ENCODE measurements at regions not wholly inside any gene's neighbourhood (a gene's known extent, or its start where the extent isn't known, plus 50 kb on each side); places are given as distances from the start of the nearest gene placed in this dataset.

DNA sequence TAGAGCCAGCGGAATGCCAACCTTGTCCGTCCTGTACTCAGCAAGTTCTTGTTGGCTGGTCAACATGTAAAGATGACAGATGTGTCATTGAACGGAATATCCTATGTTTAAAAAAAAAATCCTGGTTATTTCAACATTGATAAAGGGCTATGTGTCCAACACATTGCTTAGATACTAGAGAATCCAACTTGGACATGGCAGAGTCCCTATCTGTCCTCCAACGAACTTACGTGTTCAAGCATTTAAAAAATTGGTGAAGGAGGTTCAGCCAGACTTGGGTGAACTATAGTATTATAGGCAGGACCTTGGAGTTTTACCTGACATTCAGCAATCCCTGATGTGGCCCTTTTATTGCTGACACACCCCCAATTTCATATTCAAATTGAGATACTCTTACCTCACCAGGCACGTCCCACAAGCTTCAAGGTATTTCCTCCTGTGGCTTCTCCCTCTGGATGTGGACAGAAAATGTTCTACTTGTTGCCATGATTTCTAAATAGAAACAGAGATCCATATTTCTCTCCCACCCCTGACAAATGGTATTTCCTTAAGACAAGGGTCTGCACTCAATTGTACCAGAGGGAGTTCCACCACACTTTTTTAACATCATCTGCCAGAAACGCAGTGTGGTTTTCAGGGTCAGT, 207.7 kb upstream of the TPM1 start:
- no peak for DNase-seq (ENCODE audit: low read depth)
- TF ChIP-seq, protein P1, sequence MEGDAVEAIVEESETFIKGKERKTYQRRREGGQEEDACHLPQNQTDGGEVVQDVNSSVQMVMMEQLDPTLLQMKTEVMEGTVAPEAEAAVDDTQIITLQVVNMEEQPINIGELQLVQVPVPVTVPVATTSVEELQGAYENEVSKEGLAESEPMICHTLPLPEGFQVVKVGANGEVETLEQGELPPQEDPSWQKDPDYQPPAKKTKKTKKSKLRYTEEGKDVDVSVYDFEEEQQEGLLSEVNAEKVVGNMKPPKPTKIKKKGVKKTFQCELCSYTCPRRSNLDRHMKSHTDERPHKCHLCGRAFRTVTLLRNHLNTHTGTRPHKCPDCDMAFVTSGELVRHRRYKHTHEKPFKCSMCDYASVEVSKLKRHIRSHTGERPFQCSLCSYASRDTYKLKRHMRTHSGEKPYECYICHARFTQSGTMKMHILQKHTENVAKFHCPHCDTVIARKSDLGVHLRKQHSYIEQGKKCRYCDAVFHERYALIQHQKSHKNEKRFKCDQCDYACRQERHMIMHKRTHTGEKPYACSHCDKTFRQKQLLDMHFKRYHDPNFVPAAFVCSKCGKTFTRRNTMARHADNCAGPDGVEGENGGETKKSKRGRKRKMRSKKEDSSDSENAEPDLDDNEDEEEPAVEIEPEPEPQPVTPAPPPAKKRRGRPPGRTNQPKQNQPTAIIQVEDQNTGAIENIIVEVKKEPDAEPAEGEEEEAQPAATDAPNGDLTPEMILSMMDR (IDR thresholded peaks at IDR 0.05; ENCODE audit: insufficient read depth, low read depth, low read length, missing control alignments): no peak
- no peak overlapping the region for H3K4me3 ChIP-seq (ENCODE audit: low read depth, low read length)

DNA sequence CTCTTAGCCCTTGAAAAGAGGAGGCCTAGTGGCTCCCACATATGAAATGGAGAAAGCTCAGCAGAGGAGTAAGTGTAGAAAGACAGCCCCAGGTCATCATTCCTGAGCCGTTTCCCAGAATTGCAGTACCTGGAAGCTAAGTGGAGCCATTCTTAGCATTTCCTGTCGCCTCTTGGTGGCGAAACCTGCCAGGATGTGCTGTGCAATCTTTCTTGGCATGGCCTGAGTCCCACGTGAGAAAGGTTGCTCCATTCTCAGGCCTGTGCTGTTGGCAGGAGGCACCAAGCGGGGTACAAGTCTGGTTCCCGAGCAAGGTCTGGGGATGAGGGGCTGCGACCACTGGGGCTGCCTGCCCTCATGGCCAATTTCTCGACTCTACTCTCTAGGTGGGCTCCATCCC, 207.2 kb upstream of the TPM1 start:
- H3K4me3 ChIP-seq (ENCODE audit: low read depth, low read length): no peak overlapping the region
- DNase-seq (ENCODE audit: low read depth): no peak
- TF ChIP-seq, protein P1 (IDR thresholded peaks at IDR 0.05; ENCODE audit: insufficient read depth, low read depth, low read length, missing control alignments): no peak

DNA sequence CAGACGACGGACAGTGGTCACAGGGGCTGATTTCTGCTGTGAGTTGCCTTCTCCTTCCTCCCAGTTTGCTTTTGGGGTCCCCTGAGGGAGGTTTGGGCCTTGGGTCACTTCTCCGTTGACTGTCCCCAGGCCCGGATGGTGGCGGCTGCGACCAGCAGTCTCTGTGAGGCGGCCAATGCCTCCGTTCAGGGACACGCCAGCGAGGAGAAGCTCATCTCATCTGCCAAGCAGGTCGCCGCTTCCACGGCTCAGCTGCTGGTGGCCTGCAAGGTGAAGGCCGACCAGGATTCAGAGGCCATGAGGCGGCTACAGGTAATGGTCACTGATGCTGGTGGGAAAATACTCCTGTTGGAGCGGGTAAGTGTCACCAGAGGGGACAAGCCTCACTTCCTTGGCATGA, 206.8 kb upstream of the TPM1 start:
- DNase-seq (ENCODE audit: low read depth): no peak
- TF ChIP-seq, protein P1 (IDR thresholded peaks at IDR 0.05; ENCODE audit: insufficient read depth, low read depth, low read length, missing control alignments): no peak
- no peak overlapping the region for H3K4me3 ChIP-seq (ENCODE audit: low read depth, low read length)

DNA sequence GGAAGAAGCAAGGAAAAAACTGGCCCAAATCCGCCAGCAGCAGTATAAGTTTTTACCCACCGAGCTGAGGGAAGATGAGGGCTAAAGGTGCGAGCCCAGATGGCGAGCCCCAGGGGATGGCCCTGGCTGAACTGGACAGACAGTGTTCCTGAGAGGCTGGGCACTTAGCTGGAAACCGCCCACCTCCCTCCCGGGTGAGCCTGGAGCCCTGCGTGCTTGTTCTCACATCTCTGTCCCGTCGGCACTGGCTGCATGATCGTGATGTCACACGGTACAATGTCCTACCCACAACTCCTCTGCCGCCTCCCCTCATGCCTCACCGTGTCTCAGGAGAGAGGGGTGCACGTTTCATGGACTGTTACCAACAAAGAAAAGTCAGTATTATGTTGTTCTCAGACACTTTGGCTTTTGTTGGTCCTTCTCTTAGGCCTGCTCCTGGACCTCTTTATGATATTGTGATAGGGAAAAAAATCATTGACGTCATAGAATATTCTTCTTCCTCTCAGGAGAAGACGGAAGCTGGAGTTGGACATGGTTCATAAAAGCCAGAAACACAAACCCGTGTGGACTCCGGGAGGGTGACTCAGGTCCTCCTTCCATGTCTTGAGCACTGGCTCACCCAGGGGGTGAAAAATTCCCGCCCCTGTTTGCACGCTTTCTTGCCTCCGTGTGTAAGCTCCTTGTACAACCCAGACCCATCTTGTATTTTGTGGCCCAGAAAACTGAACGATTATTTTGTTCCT, 201.8 kb upstream of the TPM1 start:
- no peak overlapping the region for H3K4me3 ChIP-seq (ENCODE audit: low read depth, low read length)
- TF ChIP-seq, protein P1 (IDR thresholded peaks at IDR 0.05; ENCODE audit: insufficient read depth, low read depth, low read length, missing control alignments): no peak
- DNase-seq (ENCODE audit: low read depth): no peak

DNA sequence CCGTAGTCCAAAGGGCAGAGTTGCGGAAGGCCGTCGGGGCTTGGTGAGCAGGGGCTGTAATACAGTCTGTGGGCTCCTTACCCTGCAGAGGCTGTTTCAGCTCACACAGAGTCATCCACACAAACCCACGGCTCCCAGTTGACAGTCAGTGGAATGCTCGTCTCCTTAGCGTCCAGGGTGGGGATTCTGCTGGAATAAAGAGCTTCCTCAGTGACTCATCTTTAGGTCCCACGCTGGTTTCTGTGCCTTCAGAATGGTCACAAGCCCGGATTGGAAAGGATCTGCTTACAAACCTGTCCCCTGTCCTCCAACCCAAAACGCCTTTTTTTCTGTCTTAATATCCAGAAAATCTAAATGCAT, 201.3 kb upstream of the TPM1 start:
- H3K4me3 ChIP-seq (ENCODE audit: low read depth, low read length): no peak overlapping the region
- DNase-seq (ENCODE audit: low read depth): no peak
- TF ChIP-seq, protein P1 (IDR thresholded peaks at IDR 0.05; ENCODE audit: insufficient read depth, low read depth, low read length, missing control alignments): no peak

DNA sequence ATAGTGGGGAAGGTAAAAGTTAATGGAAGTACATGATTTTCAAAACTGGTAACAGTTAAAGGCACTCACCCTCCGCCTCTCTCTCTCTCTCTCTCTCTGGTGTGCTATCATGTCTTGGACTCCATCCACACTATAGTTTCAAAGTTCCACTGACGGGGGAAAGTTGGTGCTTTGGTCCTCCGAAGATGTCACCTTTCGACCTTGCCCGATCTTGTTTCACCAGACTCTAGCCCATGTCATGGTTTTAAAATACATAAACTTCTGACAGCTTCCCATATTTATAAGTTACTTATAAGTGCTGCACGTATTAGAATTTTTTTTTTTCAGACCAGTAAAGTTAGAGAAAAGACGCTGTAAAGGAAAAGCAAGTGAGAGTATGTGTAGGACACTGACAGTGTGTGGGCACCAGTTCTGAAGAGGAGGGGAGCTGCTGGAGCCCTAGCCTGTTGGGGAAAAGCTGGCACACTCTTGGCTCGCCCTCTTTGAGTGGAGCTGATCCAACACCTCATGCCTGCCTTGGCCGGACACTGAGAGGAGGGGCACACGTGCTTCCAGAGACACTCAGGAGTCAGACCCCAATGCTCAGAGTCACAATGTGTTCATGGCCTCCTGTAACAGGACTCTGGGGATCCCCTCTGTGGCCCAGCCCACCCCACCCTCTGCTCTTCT, 200.5 kb upstream of the TPM1 start:
- no peak for DNase-seq (ENCODE audit: low read depth)
- H3K4me3 ChIP-seq (ENCODE audit: low read depth, low read length): no peak overlapping the region
- TF ChIP-seq, protein P1 (IDR thresholded peaks at IDR 0.05; ENCODE audit: insufficient read depth, low read depth, low read length, missing control alignments): no peak
